DOHH2 (cell line): ENCODE measurements at regions not wholly inside any gene's neighbourhood (a gene's known extent, or its start where the extent isn't known, plus 50 kb on each side); places are given as distances from the start of the nearest gene placed in this dataset.

ENCODE experiments used
- H3F3A ChIP-seq: fragments of 200-600 bp; sonication (generic), shearing (Covaris generic); 2 replicates; pipeline ENCODE4 v1.6.0; 2016; ENCODE audit warnings: antibody characterized with exemption, mild to moderate bottlenecking; ENCODE audit not compliant: control insufficient read depth, insufficient read depth
- H3K27ac ChIP-seq: fragments of 200-600 bp; sonication (generic); 2 replicates; pipeline ENCODE4 v1.5.1; 2014; ENCODE audit warnings: low read depth, mild to moderate bottlenecking, low read length, moderate library complexity
- H3K27me3 ChIP-seq: fragments of 200-600 bp; sonication (generic); 2 replicates; pipeline ENCODE4 v1.6.1; 2014; ENCODE audit warnings: mild to moderate bottlenecking, low read length, mixed read lengths; ENCODE audit not compliant: control insufficient read depth
- H3K36me3 ChIP-seq: fragments of 200-600 bp; sonication (generic); 2 replicates; pipeline ENCODE4 v1.6.1; 2014; ENCODE audit warnings: mild to moderate bottlenecking, low read length, moderate library complexity, mixed read lengths; ENCODE audit not compliant: control insufficient read depth
- H3K4me1 ChIP-seq: fragments of 200-600 bp; sonication (generic); 2 replicates; pipeline ENCODE4 v1.6.1; 2014; ENCODE audit warnings: mild to moderate bottlenecking, low read length, mixed read lengths; ENCODE audit not compliant: control insufficient read depth
- H3K4me2 ChIP-seq: fragments of 200-600 bp; sonication (generic); 2 replicates; pipeline ENCODE4 v1.6.0; 2014; ENCODE audit warnings: mild to moderate bottlenecking, low read length, moderate library complexity
- H3K4me3 ChIP-seq: fragments of 200-600 bp; sonication (generic); 2 replicates; pipeline ENCODE4 v1.5.1; 2014; ENCODE audit warnings: mild to moderate bottlenecking, low read length, mixed read lengths
- H3K79me2 ChIP-seq: fragments of 200-600 bp; sonication (generic); 2 replicates; pipeline ENCODE4 v1.6.1; 2014; ENCODE audit warnings: mild to moderate bottlenecking, low read length, mixed read lengths; ENCODE audit not compliant: control insufficient read depth
- H3K9me2 ChIP-seq: fragments of 200-600 bp; sonication (generic); replicated peaks from 2 replicates; pipeline ENCODE4 v1.6.1; 2014; ENCODE audit warnings: mild to moderate bottlenecking, low read length, mixed read lengths; ENCODE audit not compliant: control insufficient read depth
- H3K9me3 ChIP-seq: fragments of 200-600 bp; sonication (generic); 2 replicates; pipeline ENCODE4 v1.6.1; 2014; ENCODE audit warnings: antibody characterized with exemption, low read length, mixed read lengths; ENCODE audit not compliant: control insufficient read depth, insufficient read depth
- H4K20me1 ChIP-seq: fragments of 200-600 bp; sonication (generic); 2 replicates; pipeline ENCODE4 v1.6.0; 2014; ENCODE audit warnings: low read depth, mild to moderate bottlenecking, antibody characterized with exemption, low read length, moderate library complexity; ENCODE audit not compliant: control insufficient read depth, insufficient read depth
- CTCF ChIP-seq: fragments of 200-600 bp; sonication (generic); IDR thresholded peaks from one replicate; pipeline ENCODE4 v1.5.1; 2014; ENCODE audit warnings: antibody characterized with exemption, mild to moderate bottlenecking, low read depth, low read length; ENCODE audit not compliant: poor library complexity, severe bottlenecking
- EZH2phosphoT487 ChIP-seq: fragments of 200-600 bp; sonication (generic); IDR thresholded peaks from 2 replicates; pipeline ENCODE4 v1.6.1; 2017; ENCODE audit warnings: borderline replicate concordance, mild to moderate bottlenecking, antibody characterized with exemption, low read length, moderate library complexity, mixed read lengths

- no peaks in the 10 kb centered on the region for H3K9me2 ChIP-seq
- no peaks in the 10 kb centered on the region for H3K4me1 ChIP-seq
- no peak overlapping the region for H3K4me3 ChIP-seq
- H3K4me2 ChIP-seq, result no peak overlapping the region
- peaks cover 14% of the 10 kb centered on the region for H3K27me3 ChIP-seq
- no peaks in the 10 kb centered on the region for H3K9me3 ChIP-seq
- H3F3A ChIP-seq, result no peaks in the 10 kb centered on the region
- H4K20me1 ChIP-seq, result no peaks in the 10 kb centered on the region
- H3K27ac ChIP-seq, result no peak overlapping the region
- H3K79me2 ChIP-seq, result no peaks in the 10 kb centered on the region
- TF ChIP-seq CTCF (no peak), EZH2phosphoT487 (no peak)
- H3K36me3 ChIP-seq, result no peaks in the 10 kb centered on the region
Measured at GRCh38 chr3:107273771-107274170, 103.5 kb upstream of the CCDC54 start.

GRCh38 chr3:107275511-107275910, 101.7 kb upstream of the CCDC54 start:
- Histone ChIP-seq H3K9me3 (no peaks in the 10 kb centered on the region), H3K79me2 (no peaks in the 10 kb centered on the region), H3K4me2 (no peak overlapping the region), H3K4me3 (no peak overlapping the region), H3K27ac (no peak overlapping the region), H3K27me3 (peaks cover 14% of the 10 kb centered on the region), H4K20me1 (no peaks in the 10 kb centered on the region), H3K36me3 (no peaks in the 10 kb centered on the region), H3F3A (no peaks in the 10 kb centered on the region), H3K9me2 (no peaks in the 10 kb centered on the region), H3K4me1 (no peaks in the 10 kb centered on the region)
- TF ChIP-seq CTCF, result no peak
- TF ChIP-seq EZH2phosphoT487, result no peak

GRCh38 chr3:107283948-107284347, 93.3 kb upstream of the CCDC54 start:
- Histone ChIP-seq H3K4me3 (no peak overlapping the region), H3K9me3 (no peaks in the 10 kb centered on the region), H4K20me1 (no peaks in the 10 kb centered on the region), H3K36me3 (no peaks in the 10 kb centered on the region), H3K4me2 (no peak overlapping the region), H3K9me2 (no peaks in the 10 kb centered on the region), H3K27ac (no peak overlapping the region), H3K79me2 (no peaks in the 10 kb centered on the region), H3F3A (no peaks in the 10 kb centered on the region), H3K4me1 (no peaks in the 10 kb centered on the region), H3K27me3 (peaks cover 3% of the 10 kb centered on the region; the same call in 1 of the 2 replicates)
- TF ChIP-seq CTCF (no peak), EZH2phosphoT487 (no peak)

GRCh38 chr3:107284612-107285011, 92.6 kb upstream of the CCDC54 start:
- no peaks in the 10 kb centered on the region for H3K9me3 ChIP-seq
- H3K79me2 ChIP-seq, result no peaks in the 10 kb centered on the region
- no peaks in the 10 kb centered on the region for H3K4me1 ChIP-seq
- no peak overlapping the region for H3K27ac ChIP-seq
- H3K36me3 ChIP-seq, result no peaks in the 10 kb centered on the region
- peaks cover 3% of the 10 kb centered on the region; the same call in 1 of the 2 replicates for H3K27me3 ChIP-seq
- no peaks in the 10 kb centered on the region for H3K9me2 ChIP-seq
- H3K4me2 ChIP-seq, result no peak overlapping the region
- H3K4me3 ChIP-seq, result no peak overlapping the region
- H4K20me1 ChIP-seq, result no peaks in the 10 kb centered on the region
- TF ChIP-seq CTCF (no peak), EZH2phosphoT487 (no peak)
- H3F3A ChIP-seq, result no peaks in the 10 kb centered on the region
